ENCODE measurements at regions not wholly inside any gene's neighbourhood (a gene's known extent, or its start where the extent isn't known, plus 50 kb on each side); places are given as distances from the start of the nearest gene placed in this dataset.

GRCh38 chr13:103315711-103316110, 249.5 kb upstream of the SLC10A2 start:
- TF ChIP-seq CTCF (IDR thresholded peaks at IDR 0.05; ENCODE audit: control extremely low read depth in 1 of 3, insufficient read depth in 1 of 3, low read depth in 1 of 3, low read length in 3 of 3) (no peak), JUN (IDR thresholded peaks at IDR 0.05; ENCODE audit: low read depth, low read length) (no peak), CBX5 (IDR thresholded peaks at IDR 0.05; ENCODE audit: low read depth, low read length) (no peak), POLR2AphosphoS5 (IDR thresholded peaks at IDR 0.05; ENCODE audit: low read depth, low read length) (no peak)
